HG03095 (cell line): ENCODE measurements at regions not wholly inside any gene's neighbourhood (a gene's known extent, or its start where the extent isn't known, plus 50 kb on each side); places are given as distances from the start of the nearest gene placed in this dataset.

Experiments
- ATAC-seq: cut with Tn5 transposase; IDR thresholded peaks from one replicate; pipeline ENCODE4 v1.9.1; 2021; ENCODE audit warnings: moderate library complexity; ENCODE audit not compliant: unreplicated experiment

GRCh38 chr2:217031445-217031844, 171.6 kb upstream of the TNP1 start:
- no peak for ATAC-seq

- no peak for ATAC-seq
Measured at GRCh38 chr2:217030081-217030480, 170.2 kb upstream of the TNP1 start.

- no peak for ATAC-seq
Measured at GRCh38 chr2:217028128-217028527, 168.3 kb upstream of the TNP1 start.

- no peak for ATAC-seq
Measured at GRCh38 chr2:217027414-217027813, 167.6 kb upstream of the TNP1 start.

GRCh38 chr2:217026569-217026968, 166.7 kb upstream of the TNP1 start:
- ATAC-seq, result no peak

- ATAC-seq, result no peak
Measured at GRCh38 chr2:217026161-217026560, 166.3 kb upstream of the TNP1 start.

- no peak for ATAC-seq
Measured at GRCh38 chr2:217023611-217024010, 163.7 kb upstream of the TNP1 start.

- no peak for ATAC-seq
Measured at GRCh38 chr2:217017456-217018252, 157.8 kb upstream of the TNP1 start.

- ATAC-seq, result no peak
Measured at GRCh38 chr2:217016796-217017419, 157.0 kb upstream of the TNP1 start.

- ATAC-seq, result no peak
Measured at GRCh38 chr2:217014328-217015105, 154.7 kb upstream of the TNP1 start.

- no peak for ATAC-seq
Measured at GRCh38 chr2:217013926-217014325, 154.1 kb upstream of the TNP1 start.

- ATAC-seq, result no peak
Measured at GRCh38 chr2:217011576-217011975, 151.7 kb upstream of the TNP1 start.

GRCh38 chr2:217010173-217010572, 150.3 kb upstream of the TNP1 start:
- ATAC-seq, result no peak

- no peak for ATAC-seq
Measured at GRCh38 chr2:217008794-217009193, 148.9 kb upstream of the TNP1 start.

- ATAC-seq, result no peak
Measured at GRCh38 chr2:217006217-217006616, 146.4 kb upstream of the TNP1 start.

GRCh38 chr2:217004656-217005055, 144.8 kb upstream of the TNP1 start:
- no peak for ATAC-seq

GRCh38 chr2:217001740-217002139, 141.9 kb upstream of the TNP1 start:
- no peak for ATAC-seq

GRCh38 chr2:217000406-217000805, 140.5 kb upstream of the TNP1 start:
- ATAC-seq, result no peak

- no peak for ATAC-seq
Measured at GRCh38 chr2:216996279-216996845, 136.5 kb upstream of the TNP1 start.

GRCh38 chr2:216994353-216994854, 134.5 kb upstream of the TNP1 start:
- no peak for ATAC-seq

GRCh38 chr2:216992056-216992675, 132.3 kb upstream of the TNP1 start:
- no peak for ATAC-seq
